ENCODE measurements at regions not wholly inside any gene's neighbourhood (a gene's known extent, or its start where the extent isn't known, plus 50 kb on each side); places are given as distances from the start of the nearest gene placed in this dataset.

DNA sequence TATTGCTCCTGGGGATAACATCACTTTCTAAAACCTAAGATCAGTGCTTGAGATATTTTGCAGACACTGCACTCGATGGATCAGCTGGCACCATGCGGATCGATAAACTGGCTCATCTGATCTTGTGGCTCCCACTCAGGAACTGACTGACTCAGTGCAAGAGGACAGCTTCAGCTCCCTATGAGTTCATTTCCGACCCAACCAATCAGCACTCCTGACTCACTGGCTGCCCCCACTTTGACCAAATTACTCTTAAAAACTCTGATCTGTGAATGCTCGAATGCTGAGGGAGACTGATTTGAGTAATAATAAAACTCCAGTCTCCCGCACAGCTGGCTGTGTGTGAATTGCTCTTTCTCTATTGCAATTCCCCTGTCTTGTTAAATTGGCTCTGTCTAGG, 110.1 kb downstream of the ANAPC4 start:
- Histone ChIP-seq H3K9me3 (ENCODE audit: control insufficient read depth in 1 of 2, insufficient read depth in 1 of 2, low read length in 2 of 2) (peaks cover 0 to 8% of the 10 kb centered on the region in 2 experiments), H3K4me1 (ENCODE audit: insufficient read depth, low read length) (no peaks in the 10 kb centered on the region), H3K27me3 (ENCODE audit: control insufficient read depth in 1 of 2, insufficient read depth in 2 of 2, low read length in 2 of 2) (no peaks in the 10 kb centered on the region), H3K4me3 (ENCODE audit: low read length) (no peak overlapping the region), H3K36me3 (ENCODE audit: insufficient read depth, low read length) (no peaks in the 10 kb centered on the region), H3K27ac (ENCODE audit: low read depth in 1 of 2, low read length in 2 of 2) (no peak overlapping the region)
- Mint-ChIP-seq H3K4me3 (no peak overlapping the region), H3K27me3 (peaks cover 8% of the 10 kb centered on the region), H3K36me3 (ENCODE audit: low read depth) (no peaks in the 10 kb centered on the region), H3K27ac (no peak overlapping the region), H3K4me1 (ENCODE audit: low read depth) (no peaks in the 10 kb centered on the region), H3K9me3 (peaks cover 4% of the 10 kb centered on the region)
- DNase-seq (no peak), ATAC-seq (ENCODE audit: poor library complexity) (no peak)
- intact Hi-C loops (cut with DNase I, micrococcal nuclease) = no loop called here
- TF ChIP-seq, protein P1, sequence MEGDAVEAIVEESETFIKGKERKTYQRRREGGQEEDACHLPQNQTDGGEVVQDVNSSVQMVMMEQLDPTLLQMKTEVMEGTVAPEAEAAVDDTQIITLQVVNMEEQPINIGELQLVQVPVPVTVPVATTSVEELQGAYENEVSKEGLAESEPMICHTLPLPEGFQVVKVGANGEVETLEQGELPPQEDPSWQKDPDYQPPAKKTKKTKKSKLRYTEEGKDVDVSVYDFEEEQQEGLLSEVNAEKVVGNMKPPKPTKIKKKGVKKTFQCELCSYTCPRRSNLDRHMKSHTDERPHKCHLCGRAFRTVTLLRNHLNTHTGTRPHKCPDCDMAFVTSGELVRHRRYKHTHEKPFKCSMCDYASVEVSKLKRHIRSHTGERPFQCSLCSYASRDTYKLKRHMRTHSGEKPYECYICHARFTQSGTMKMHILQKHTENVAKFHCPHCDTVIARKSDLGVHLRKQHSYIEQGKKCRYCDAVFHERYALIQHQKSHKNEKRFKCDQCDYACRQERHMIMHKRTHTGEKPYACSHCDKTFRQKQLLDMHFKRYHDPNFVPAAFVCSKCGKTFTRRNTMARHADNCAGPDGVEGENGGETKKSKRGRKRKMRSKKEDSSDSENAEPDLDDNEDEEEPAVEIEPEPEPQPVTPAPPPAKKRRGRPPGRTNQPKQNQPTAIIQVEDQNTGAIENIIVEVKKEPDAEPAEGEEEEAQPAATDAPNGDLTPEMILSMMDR (IDR thresholded peaks at IDR 0.05) = no peak
- POLR2A ChIA-PET = no interaction called here
- CTCF ChIA-PET = no interaction called here

DNA sequence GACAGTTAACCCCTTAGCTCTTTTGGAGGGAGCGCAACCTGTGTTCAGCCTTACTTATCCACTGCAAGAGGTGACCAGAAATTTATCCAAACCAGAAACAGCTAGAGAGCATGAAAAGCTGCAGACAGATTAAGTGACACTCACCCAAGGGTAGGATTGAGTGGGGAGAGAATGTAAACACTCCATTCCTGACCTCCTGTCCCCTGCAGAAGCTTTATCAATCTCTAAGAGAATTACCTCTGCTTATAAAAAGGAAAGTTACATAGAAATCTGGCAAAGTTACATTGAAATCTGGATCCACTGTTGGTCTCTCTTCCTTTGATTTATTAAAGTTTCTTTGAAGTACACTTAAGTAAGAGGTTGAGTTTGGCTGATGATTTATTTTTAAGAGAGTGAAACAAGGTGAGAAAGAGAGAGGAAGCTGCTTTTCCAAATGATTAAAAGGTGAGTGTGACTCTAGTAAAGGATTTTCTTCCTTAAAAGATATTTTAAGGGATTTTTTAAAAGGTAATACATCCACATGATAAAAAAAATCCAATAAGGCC, 112.3 kb downstream of the ANAPC4 start:
- Mint-ChIP-seq H3K9me3 (peaks cover 4% of the 10 kb centered on the region), H3K36me3 (ENCODE audit: low read depth) (no peaks in the 10 kb centered on the region), H3K4me3 (no peak overlapping the region), H3K4me1 (ENCODE audit: low read depth) (no peaks in the 10 kb centered on the region), H3K27me3 (peaks cover 4% of the 10 kb centered on the region), H3K27ac (no peak overlapping the region)
- no peak for DNase-seq
- intact Hi-C loops (cut with DNase I, micrococcal nuclease) = no loop called here
- Histone ChIP-seq H3K4me3 (ENCODE audit: low read length) (no peak overlapping the region), H3K4me1 (ENCODE audit: insufficient read depth, low read length) (no peaks in the 10 kb centered on the region), H3K27ac (ENCODE audit: low read depth in 1 of 2, low read length in 2 of 2) (no peak overlapping the region), H3K9me3 (ENCODE audit: control insufficient read depth in 1 of 2, insufficient read depth in 1 of 2, low read length in 2 of 2) (peaks cover 0 to 11% of the 10 kb centered on the region in 2 experiments), H3K36me3 (ENCODE audit: insufficient read depth, low read length) (no peaks in the 10 kb centered on the region), H3K27me3 (ENCODE audit: control insufficient read depth in 1 of 2, insufficient read depth in 2 of 2, low read length in 2 of 2) (no peaks in the 10 kb centered on the region)
- TF ChIP-seq, protein P1 (IDR thresholded peaks at IDR 0.05) = no peak
- ChIA-PET POLR2A (no interaction called here), CTCF (no interaction called here)
- no peak for ATAC-seq (ENCODE audit: poor library complexity)

DNA sequence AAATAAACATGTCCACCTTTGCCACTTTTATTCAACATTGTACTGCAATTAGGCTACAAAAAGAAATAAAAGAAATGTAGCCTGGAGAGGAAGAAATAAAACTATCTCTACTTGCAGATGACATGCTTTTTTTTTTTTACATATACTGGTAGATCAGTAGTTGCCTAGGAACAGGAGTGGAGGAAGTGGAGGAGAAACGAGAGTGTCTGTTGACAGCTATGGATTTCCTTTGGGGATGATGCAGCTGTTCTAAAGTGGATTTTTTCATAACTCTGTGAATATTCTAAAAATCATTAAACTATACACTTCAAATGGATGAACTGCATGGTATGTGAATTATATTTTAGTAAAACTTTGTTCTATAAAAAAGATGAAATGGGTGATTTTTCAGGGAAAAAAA, 116.4 kb downstream of the ANAPC4 start:
- H3K4me1 ChIP-seq (ENCODE audit: insufficient read depth, low read length) = no peaks in the 10 kb centered on the region
- H3K27me3 ChIP-seq (ENCODE audit: control insufficient read depth in 1 of 2, insufficient read depth in 2 of 2, low read length in 2 of 2) = no peaks in the 10 kb centered on the region
- Mint-ChIP-seq H3K36me3 (ENCODE audit: low read depth) (no peaks in the 10 kb centered on the region), H3K27me3 (no peaks in the 10 kb centered on the region), H3K27ac (no peak overlapping the region), H3K4me3 (no peak overlapping the region), H3K9me3 (no peaks in the 10 kb centered on the region), H3K4me1 (ENCODE audit: low read depth) (no peaks in the 10 kb centered on the region)
- TF ChIP-seq, protein P1 (IDR thresholded peaks at IDR 0.05) = no peak
- peaks cover 0 to 3% of the 10 kb centered on the region in 2 experiments for H3K9me3 ChIP-seq (ENCODE audit: control insufficient read depth in 1 of 2, insufficient read depth in 1 of 2, low read length in 2 of 2)
- POLR2A ChIA-PET = no interaction called here
- DNase-seq = no peak
- no peaks in the 10 kb centered on the region for H3K36me3 ChIP-seq (ENCODE audit: insufficient read depth, low read length)
- no peak for ATAC-seq (ENCODE audit: poor library complexity)
- intact Hi-C loops (cut with DNase I, micrococcal nuclease) = no loop called here
- H3K4me3 ChIP-seq (ENCODE audit: low read length) = no peak overlapping the region
- H3K27ac ChIP-seq (ENCODE audit: low read depth in 1 of 2, low read length in 2 of 2) = no peak overlapping the region
- CTCF ChIA-PET = no interaction called here
